ENCODE measurements at regions not wholly inside any gene's neighbourhood (a gene's known extent, or its start where the extent isn't known, plus 50 kb on each side); places are given as distances from the start of the nearest gene placed in this dataset.

GRCh38 chr10:44859546-44860285, 51.4 kb upstream of the TMEM72 start:
- no peak for DNase-seq

GRCh38 chr10:44860811-44861736, 50.1 kb upstream of the TMEM72 start:
- DNase-seq, result no peak
